GM10248 (cell line): ENCODE measurements at regions not wholly inside any gene's neighbourhood (a gene's known extent, or its start where the extent isn't known, plus 50 kb on each side); places are given as distances from the start of the nearest gene placed in this dataset.
A peak's percentile ranks its signal among the peaks of the same experiment; 100 is the strongest.

ENCODE experiments used
- CTCF ChIA-PET: fragments of 300-600 bp; sonication (Branson Sonifier 250); formaldehyde crosslinking; extraction: SDS; loops from one replicate; lab custom pipeline; 2021; ENCODE audit warnings: antibody characterized with exemption; lab: Yijun Ruan, JAX
- POLR2A ChIA-PET: fragments of 350-650 bp; sonication (Branson Sonifier 250); formaldehyde crosslinking; extraction: SDS; loops from one replicate; lab custom pipeline; 2020; ENCODE audit warnings: antibody characterized with exemption; lab: Yijun Ruan, JAX
- DNase-seq: peaks from one replicate; pipeline ENCODE4 v3.0.0; 2012; ENCODE audit errors: extremely low spot score
- CTCF ChIP-seq: IDR thresholded peaks from 2 replicates; pipeline ENCODE4 v1.5.1; 2012; ENCODE audit warnings: mild to moderate bottlenecking, low read depth; ENCODE audit errors: extremely low read depth, missing control alignments, control extremely low read depth

DNA sequence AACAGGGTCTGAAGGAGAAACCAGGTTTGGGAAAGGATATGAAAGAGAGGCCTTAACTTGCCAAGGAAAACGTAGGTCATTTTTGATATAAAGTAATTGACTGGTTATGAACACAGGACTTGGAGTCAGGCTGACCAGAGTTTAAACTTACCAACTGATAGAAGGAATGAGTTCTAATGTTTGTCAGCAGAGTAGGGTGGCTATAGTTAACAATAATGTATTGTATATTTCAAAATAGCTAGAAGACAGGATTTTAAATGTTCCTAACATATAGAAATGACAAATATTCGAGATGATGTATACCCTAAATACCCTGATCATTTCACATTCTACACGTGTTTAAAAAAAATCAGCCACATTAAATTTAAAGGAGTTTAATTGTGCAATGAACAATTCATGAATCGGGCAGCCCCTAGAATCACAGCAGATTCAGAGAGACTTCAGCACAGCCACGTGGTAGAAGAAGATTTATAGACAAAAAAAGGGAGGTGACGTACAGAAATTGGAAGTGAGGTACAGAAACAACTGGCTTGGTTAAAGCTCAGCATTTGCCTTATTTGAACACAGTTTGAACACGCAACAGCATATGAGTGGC is 52.5 kb upstream of the PLEKHG7 start:
- no peak for DNase-seq
- TF ChIP-seq CTCF: no peak
- ChIA-PET POLR2A (no interaction called here), CTCF (interaction anchor here (0.7 to 9.6 kb wide), 10 partner anchors 9 to 1268 kb away, joined by 3 to 68 read pairs (median 3); no protein-coding TSS in a partner anchor)

- peak; percentile 70 for TF ChIP-seq CTCF
These were observed 53.1 kb upstream of the PLEKHG7 start for GRCh38 chr12:92649511-92650227.

GRCh38 chr12:92648242-92649031 is 54.4 kb upstream of the PLEKHG7 start:
- no peak for TF ChIP-seq CTCF
- DNase-seq: no peak
- CTCF ChIA-PET: interaction anchor here (0.7 to 9.6 kb wide), 23 partner anchors 10 to 1286 kb away, joined by 3 to 68 read pairs (median 4); no protein-coding TSS in a partner anchor
- POLR2A ChIA-PET: no interaction called here

More at GRCh38 chr12:92649511-92650227, 53.1 kb upstream of the PLEKHG7 start:
- ChIA-PET POLR2A (interaction anchor here (0.6 kb wide), 1 partner anchor 14 kb away, joined by 3 read pairs; no protein-coding TSS in a partner anchor), CTCF (interaction anchor here (0.8 to 9.6 kb wide), 24 partner anchors 9 to 1283 kb away, joined by 3 to 68 read pairs (median 4); no protein-coding TSS in a partner anchor)
- DNase-seq: peak; percentile 66

DNA sequence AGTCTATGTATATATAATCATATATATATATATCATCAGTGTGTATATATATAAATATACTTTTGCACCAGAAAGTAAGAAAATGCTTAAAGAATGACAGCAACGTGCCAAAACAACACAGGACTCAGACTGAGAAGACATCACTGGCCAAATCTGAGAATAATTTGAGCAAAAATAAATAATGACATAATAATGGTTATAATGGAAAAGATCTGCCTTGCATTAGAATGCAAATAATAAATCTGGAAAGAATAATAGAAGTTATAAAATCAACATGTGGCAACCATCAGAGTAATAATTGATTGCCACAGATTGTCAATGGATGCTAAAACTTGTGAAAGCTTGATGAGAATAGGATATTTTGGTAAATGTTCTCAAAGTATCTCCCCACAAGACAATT is 61.5 kb upstream of the PLEKHG7 start:
- CTCF ChIA-PET: no interaction called here
- DNase-seq: no peak
- POLR2A ChIA-PET: no interaction called here
- no peak for TF ChIP-seq CTCF

- DNase-seq: no peak
- ChIA-PET CTCF (interaction anchor here (1.0 kb wide), 1 partner anchor 14 kb away, joined by 3 read pairs; no protein-coding TSS in a partner anchor), POLR2A (no interaction called here)
- TF ChIP-seq CTCF: no peak
These were observed 62.1 kb upstream of the PLEKHG7 start for GRCh38 chr12:92640691-92641090.

DNA sequence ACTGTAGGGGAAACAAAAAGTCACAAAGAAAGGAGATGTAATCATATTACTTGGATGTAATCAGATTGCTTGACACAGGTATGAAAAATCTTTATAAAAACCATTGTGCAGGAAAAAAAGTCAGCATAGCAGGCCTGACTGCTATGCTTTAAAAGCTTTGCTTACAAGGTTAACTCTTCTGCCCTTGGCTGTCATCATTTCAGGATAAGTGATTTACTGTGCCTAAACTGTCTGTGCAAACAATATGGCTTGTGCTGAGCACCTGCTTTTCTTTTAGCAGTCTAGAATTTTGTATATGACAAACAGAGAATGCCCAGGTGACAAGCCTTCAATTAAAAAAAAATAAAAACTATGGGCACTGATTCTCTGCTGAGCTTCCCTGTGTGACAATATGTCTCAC is 63.8 kb upstream of the PLEKHG7 start:
- TF ChIP-seq CTCF: no peak
- ChIA-PET CTCF (interaction anchor here (0.7 to 3.2 kb wide), 2 partner anchors 10 to 1257 kb away, joined by 3 to 8 read pairs; no protein-coding TSS in a partner anchor), POLR2A (no interaction called here)
- DNase-seq: no peak
